Kidney capillary endothelial cell (primary cell): ENCODE measurements at regions not wholly inside any gene's neighbourhood (a gene's known extent, or its start where the extent isn't known, plus 50 kb on each side); places are given as distances from the start of the nearest gene placed in this dataset.

Experiments
- DNase-seq: peaks from one replicate; pipeline ENCODE4 v3.0.0-alpha.2; 2018; ENCODE audit warnings: low spot score

GRCh38 chr5:3277590-3278196 is 317.9 kb upstream of the IRX1 start:
- DNase-seq, result no peak

GRCh38 chr5:3276896-3277295 is 318.7 kb upstream of the IRX1 start:
- no peak for DNase-seq

GRCh38 chr5:3269395-3270169 is 326.1 kb upstream of the IRX1 start:
- DNase-seq, result no peak

- DNase-seq, result no peak
Observed at GRCh38 chr5:3268760-3269330, 326.8 kb upstream of the IRX1 start.

GRCh38 chr5:3266861-3267260 is 328.8 kb upstream of the IRX1 start:
- DNase-seq, result no peak

GRCh38 chr5:3265936-3266335 is 329.7 kb upstream of the IRX1 start:
- no peak for DNase-seq

- no peak for DNase-seq
Observed at GRCh38 chr5:3265131-3265885, 330.3 kb upstream of the IRX1 start.

- DNase-seq, result no peak
Observed at GRCh38 chr5:3262451-3262850, 333.2 kb upstream of the IRX1 start.

- no peak for DNase-seq
Observed at GRCh38 chr5:3261081-3261480, 334.6 kb upstream of the IRX1 start.

- DNase-seq, result no peak
Observed at GRCh38 chr5:3258050-3258449, 337.6 kb upstream of the IRX1 start.

GRCh38 chr5:3252235-3252634 is 343.4 kb upstream of the IRX1 start:
- DNase-seq, result no peak

GRCh38 chr5:3251784-3252183 is 343.8 kb upstream of the IRX1 start:
- DNase-seq, result no peak

- no peak for DNase-seq
Observed at GRCh38 chr5:3249401-3249800, 346.2 kb upstream of the IRX1 start.

GRCh38 chr5:3237276-3237868 is 358.3 kb upstream of the IRX1 start:
- no peak for DNase-seq

- no peak for DNase-seq
Observed at GRCh38 chr5:3234566-3234965, 361.1 kb upstream of the IRX1 start.

GRCh38 chr5:3230941-3231340 is 364.7 kb upstream of the IRX1 start:
- no peak for DNase-seq

- DNase-seq, result no peak
Observed at GRCh38 chr5:3230254-3230653, 365.4 kb upstream of the IRX1 start.

GRCh38 chr5:3226196-3226920 is 369.3 kb upstream of the IRX1 start:
- DNase-seq, result no peak

- no peak for DNase-seq
Observed at GRCh38 chr5:3225201-3225960, 370.3 kb upstream of the IRX1 start.

- DNase-seq, result no peak
Observed at GRCh38 chr5:3222924-3223323, 372.7 kb upstream of the IRX1 start.

- DNase-seq, result no peak
Observed at GRCh38 chr5:3221432-3221831, 374.2 kb upstream of the IRX1 start.
